Fibroblast of lung (primary cell): ENCODE measurements at regions not wholly inside any gene's neighbourhood (a gene's known extent, or its start where the extent isn't known, plus 50 kb on each side); places are given as distances from the start of the nearest gene placed in this dataset.

Experiments used
- DNase-seq, 2 donors: peaks; one replicate each; pipeline versions ENCODE4 v3.0.0 to v3.0.0-alpha.2; 2010; ENCODE audit warnings: low read depth in 2 of 2
- H2AFZ ChIP-seq: 2 replicates; pipeline ENCODE4 v1.5.1; 2012; ENCODE audit warnings: low read length, control low read depth, inconsistent platforms
- H3K27ac ChIP-seq: 2 replicates; pipeline ENCODE4 v1.5.1; 2011; ENCODE audit warnings: low read length, control low read depth; ENCODE audit not compliant: insufficient read depth
- H3K27me3 ChIP-seq: 2 replicates; pipeline ENCODE4 v1.5.1; 2011; ENCODE audit warnings: mild to moderate bottlenecking, low read length; ENCODE audit not compliant: control insufficient read depth, insufficient read depth
- H3K36me3 ChIP-seq: 2 replicates; pipeline ENCODE4 v1.5.1; 2011; ENCODE audit warnings: low read length; ENCODE audit not compliant: control insufficient read depth, insufficient read depth
- H3K4me1 ChIP-seq: 2 replicates; pipeline ENCODE4 v1.5.1; 2011; ENCODE audit warnings: low read length; ENCODE audit not compliant: control insufficient read depth, insufficient read depth; ENCODE audit errors: extremely low read depth
- H3K4me2 ChIP-seq: 2 replicates; pipeline ENCODE4 v1.5.1; 2011; ENCODE audit warnings: low read length, control low read depth; ENCODE audit not compliant: insufficient read depth; ENCODE audit errors: extremely low read depth
- H3K4me3 ChIP-seq, 4 experiments: fragments of 200-600 bp in 1 of 4; sonication (generic) in 1 of 4; replicated peaks in 1 of 4; 2 replicates each; pipeline ENCODE4 v1.5.1; 2011 to 2016; ENCODE audit warnings: low read length in 4 of 4, low read depth in 3 of 4, mild to moderate bottlenecking in 3 of 4, control low read depth in 2 of 4, inconsistent platforms in 1 of 4, mixed read lengths in 1 of 4; ENCODE audit not compliant: insufficient read depth in 1 of 4; ENCODE audit errors: control extremely low read depth in 1 of 4
- H3K79me2 ChIP-seq: 2 replicates; pipeline ENCODE4 v1.5.1; 2012; ENCODE audit warnings: mild to moderate bottlenecking, low read length, inconsistent platforms; ENCODE audit not compliant: control insufficient read depth, insufficient read depth
- H3K9ac ChIP-seq: 2 replicates; pipeline ENCODE4 v1.5.1; 2011; ENCODE audit warnings: mild to moderate bottlenecking, low read length, control low read depth; ENCODE audit not compliant: insufficient read depth
- H3K9me3 ChIP-seq: 2 replicates; pipeline ENCODE4 v1.5.1; 2012; ENCODE audit warnings: low read depth, low read length; ENCODE audit not compliant: control insufficient read depth, insufficient read depth
- H4K20me1 ChIP-seq: 2 replicates; pipeline ENCODE4 v1.5.1; 2011; ENCODE audit warnings: low read length; ENCODE audit not compliant: control insufficient read depth, insufficient read depth; ENCODE audit errors: extremely low read depth
- CTCF ChIP-seq, 2 donors: IDR thresholded peaks in 1 of 2; conservative IDR thresholded peaks in 1 of 2; 1 replicate in 1 of 2; 2 replicates in 1 of 2; pipeline ENCODE4 v1.5.1; 2011 to 2012; ENCODE audit warnings: low read length in 2 of 2, control low read depth in 1 of 2, inconsistent platforms in 1 of 2, low read depth in 1 of 2, mild to moderate bottlenecking in 1 of 2
- EZH2 ChIP-seq: IDR thresholded peaks from 2 replicates; pipeline ENCODE4 v1.5.1; 2012; ENCODE audit warnings: low read length, control low read depth, mild to moderate bottlenecking; ENCODE audit errors: missing control alignments

DNA sequence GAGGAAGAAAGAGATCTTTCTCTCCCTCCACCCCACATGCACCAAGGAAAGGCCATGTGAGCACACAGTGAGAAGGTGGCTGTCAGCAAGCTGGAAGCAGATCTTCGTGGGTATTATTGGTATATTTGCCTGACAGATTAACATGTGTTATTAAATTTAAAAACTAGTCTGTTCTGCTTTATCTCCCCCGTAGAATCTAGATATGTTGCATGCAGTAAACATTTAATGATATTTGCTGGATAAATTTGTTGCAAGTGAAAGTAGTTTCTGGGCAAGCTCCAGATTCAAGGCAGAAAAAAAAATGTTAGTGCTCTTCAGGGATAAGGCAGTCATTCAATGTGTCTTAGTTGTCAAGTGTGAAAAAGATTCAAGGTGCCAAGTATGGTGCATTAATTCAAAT lies 215.0 kb upstream of the TAS2R1 start:
- no peak overlapping the region for H3K27ac ChIP-seq
- no peak overlapping the region for H2AFZ ChIP-seq

DNA sequence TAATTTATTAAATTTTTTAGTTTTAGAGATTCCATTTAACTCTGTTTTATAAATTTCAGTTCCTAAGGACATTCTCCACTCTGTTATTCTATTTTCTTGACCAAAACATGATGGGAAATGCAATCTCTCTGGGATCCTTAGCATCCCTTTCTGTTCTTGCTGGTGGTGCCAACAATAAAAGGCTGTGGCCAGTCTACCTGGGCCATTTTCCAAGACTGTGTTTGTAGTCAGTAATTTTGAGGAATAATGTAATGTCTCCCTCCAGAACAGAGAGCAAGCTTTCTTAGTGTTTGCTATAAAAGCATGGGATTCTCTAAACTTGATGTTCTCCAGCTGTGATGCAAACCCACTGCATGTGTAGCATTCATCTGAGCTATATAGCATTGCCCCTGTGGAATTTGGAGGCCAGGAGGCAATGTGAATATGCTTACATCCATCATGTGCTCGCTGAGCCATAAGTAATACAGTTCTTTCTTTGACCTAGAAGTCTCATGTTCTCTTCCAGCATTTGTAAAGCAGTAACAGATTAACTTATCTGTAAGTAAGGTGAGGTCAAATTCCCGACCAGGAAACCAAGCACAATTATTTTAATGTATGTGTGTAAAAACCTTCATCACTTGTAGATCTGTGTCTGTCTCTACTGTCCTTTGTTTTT lies 211.5 kb upstream of the TAS2R1 start:
- H4K20me1 ChIP-seq, result no peaks in the 10 kb centered on the region
- H2AFZ ChIP-seq, result no peak overlapping the region
- H3K9ac ChIP-seq, result no peak overlapping the region
- TF ChIP-seq EZH2 (no peak), CTCF (conservative IDR thresholded peaks at IDR 0.05 in 1 of 2, IDR thresholded peaks at IDR 0.05 in 1 of 2; ENCODE audit: low read depth in 1 of 2, low read length in 2 of 2) (no peak)
- H3K27ac ChIP-seq, result no peak overlapping the region
- H3K4me3 ChIP-seq, result no peak overlapping the region
- no peaks in the 10 kb centered on the region for H3K79me2 ChIP-seq
- DNase-seq, result no peak
- H3K9me3 ChIP-seq, result no peaks in the 10 kb centered on the region
- no peaks in the 10 kb centered on the region for H3K4me1 ChIP-seq
- H3K27me3 ChIP-seq, result no peaks in the 10 kb centered on the region
- H3K36me3 ChIP-seq, result no peaks in the 10 kb centered on the region
- H3K4me2 ChIP-seq, result no peak overlapping the region

More for the DNA sequence above, 215.0 kb upstream of the TAS2R1 start:
- Histone ChIP-seq H3K9me3 (no peaks in the 10 kb centered on the region), H3K27me3 (no peaks in the 10 kb centered on the region), H3K79me2 (no peaks in the 10 kb centered on the region), H3K4me2 (no peak overlapping the region), H3K4me1 (no peaks in the 10 kb centered on the region), H3K4me3 (no peak overlapping the region), H4K20me1 (no peaks in the 10 kb centered on the region), H3K36me3 (no peaks in the 10 kb centered on the region), H3K9ac (no peak overlapping the region)
- DNase-seq, result no peak
- TF ChIP-seq CTCF (conservative IDR thresholded peaks at IDR 0.05 in 1 of 2, IDR thresholded peaks at IDR 0.05 in 1 of 2; ENCODE audit: low read depth in 1 of 2, low read length in 2 of 2) (no peak), EZH2 (no peak)

GRCh38 chr5:9838916-9839315 lies 208.8 kb upstream of the TAS2R1 start:
- DNase-seq, result no peak
- no peak overlapping the region for H2AFZ ChIP-seq
- H3K36me3 ChIP-seq, result no peaks in the 10 kb centered on the region
- H3K4me2 ChIP-seq, result no peak overlapping the region
- no peak overlapping the region for H3K27ac ChIP-seq
- H4K20me1 ChIP-seq, result no peaks in the 10 kb centered on the region
- no peaks in the 10 kb centered on the region for H3K79me2 ChIP-seq
- H3K9ac ChIP-seq, result no peak overlapping the region
- no peak for TF ChIP-seq EZH2
- no peak for TF ChIP-seq CTCF (conservative IDR thresholded peaks at IDR 0.05 in 1 of 2, IDR thresholded peaks at IDR 0.05 in 1 of 2; ENCODE audit: low read depth in 1 of 2, low read length in 2 of 2)
- H3K4me1 ChIP-seq, result no peaks in the 10 kb centered on the region
- H3K4me3 ChIP-seq, result no peak overlapping the region
- no peaks in the 10 kb centered on the region for H3K9me3 ChIP-seq
- no peaks in the 10 kb centered on the region for H3K27me3 ChIP-seq
